Amniotic epithelial cell (primary cell): ENCODE measurements at regions not wholly inside any gene's neighbourhood (a gene's known extent, or its start where the extent isn't known, plus 50 kb on each side); places are given as distances from the start of the nearest gene placed in this dataset.
"Not testable (repeated sequence)": the region's sequence is repeated elsewhere in the genome, so short reads cannot be mapped to it uniquely, and the experiment has no call there.

Experiments used
- DNase-seq: peaks from one replicate; pipeline ENCODE4 v3.0.0-alpha.2; 2010; ENCODE audit warnings: low read depth

DNA sequence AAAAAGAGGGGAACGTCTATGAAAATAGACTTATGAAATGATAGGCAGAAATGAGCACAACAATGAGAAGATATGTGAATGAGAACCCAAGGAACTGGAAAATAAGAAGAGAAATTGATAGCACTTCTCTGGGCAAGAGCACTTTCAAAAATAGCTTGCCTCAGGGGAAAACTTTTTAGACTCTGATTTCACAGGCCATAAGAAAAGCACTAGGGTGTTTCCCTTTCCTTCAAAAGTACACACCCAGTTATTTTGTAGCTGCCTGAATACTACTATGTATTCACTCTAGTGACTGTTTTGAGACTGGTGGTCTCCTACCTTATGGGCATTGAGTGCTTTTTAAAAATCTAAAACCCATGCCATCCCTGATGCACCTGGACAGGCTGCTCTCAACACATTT, 172.3 kb upstream of the SOX6 start:
- no peak for DNase-seq

DNA sequence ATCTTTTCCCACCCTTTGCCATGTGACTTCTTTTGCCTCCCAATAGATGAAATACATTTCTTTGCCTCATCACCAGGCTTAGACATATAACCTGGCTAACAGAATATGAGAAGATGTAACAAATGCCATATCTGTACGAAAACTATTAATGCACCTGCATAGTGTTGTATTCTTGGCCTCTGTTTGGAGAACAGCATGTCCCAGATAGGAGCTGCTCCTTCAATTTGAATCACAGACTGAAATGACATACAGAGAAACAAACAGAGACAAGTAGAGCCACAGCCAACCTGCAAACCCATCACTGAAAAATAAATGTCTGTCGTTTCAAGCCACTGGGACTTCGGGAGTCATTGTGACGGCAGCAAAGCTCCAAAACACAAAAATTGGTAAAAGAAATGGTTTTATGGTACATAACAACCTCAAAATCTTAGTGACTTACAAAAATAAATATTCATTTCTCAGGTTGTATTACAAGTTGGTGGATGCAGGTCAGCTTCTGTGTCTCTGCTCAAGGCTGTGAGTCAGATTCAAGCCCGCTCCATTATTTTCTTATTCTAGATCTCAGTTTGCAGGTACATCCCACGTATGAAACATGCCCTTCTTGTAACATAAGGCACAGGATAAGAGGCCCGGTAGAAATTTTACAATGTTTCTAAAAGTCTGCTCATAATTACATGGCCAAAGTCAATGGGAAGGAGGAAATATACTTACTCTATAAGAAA, 171.3 kb upstream of the SOX6 start:
- DNase-seq: no peak

DNA sequence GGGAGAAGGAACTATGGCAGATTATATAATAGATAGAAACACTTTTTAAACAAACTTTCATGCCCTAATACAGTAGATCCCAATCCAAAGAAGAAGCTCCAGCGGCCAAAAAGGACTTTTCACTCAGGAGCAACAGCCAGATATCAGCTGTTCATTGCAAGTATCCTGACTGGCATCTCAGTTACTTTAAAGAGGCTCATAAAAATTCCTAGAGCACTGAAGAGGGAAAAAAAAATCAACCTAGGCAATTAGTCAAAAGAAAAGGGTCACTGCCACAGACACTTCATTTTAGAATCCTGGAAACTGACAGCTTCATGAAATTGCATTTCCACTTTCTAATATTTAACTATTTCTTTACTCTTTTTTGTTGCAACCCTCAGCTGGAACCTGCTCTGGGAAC, 170.6 kb upstream of the SOX6 start:
- DNase-seq: no peak

DNA sequence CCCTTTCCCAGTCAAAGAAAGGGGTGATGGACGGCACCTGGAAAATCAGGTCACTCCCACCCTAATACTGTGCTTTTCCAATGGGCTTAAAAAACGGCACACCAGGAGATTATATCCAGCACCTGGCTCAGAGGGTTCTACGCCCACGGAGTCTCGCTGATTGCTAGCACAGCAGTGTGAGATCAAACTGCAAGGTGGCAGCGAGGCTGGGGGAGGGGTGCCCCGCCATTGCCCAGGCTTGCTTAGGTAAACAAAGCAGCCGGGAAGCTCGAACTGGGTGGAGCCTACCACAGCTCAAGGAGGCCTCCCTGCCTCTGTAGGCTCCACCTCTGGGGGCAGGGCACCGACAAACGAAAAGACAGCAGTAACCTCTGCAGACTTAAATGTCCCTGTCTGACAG, 164.4 kb upstream of the SOX6 start:
- DNase-seq: not testable (repeated sequence)

DNA sequence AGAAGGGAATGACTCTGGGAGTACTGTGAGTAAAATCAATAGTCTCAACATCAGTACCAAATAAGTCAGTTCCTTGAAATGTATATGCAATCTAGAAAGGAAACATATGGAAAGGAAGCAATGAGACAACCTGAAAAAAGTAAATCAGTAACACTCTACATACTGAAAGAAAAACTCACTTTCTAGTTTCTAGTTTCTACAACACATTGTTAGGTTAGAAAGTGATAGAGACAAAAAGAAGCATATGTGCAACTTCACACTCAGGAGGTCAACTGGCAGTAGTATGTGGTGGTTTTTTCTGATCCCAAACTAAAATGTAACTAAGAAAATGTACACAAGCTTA, 156.5 kb upstream of the SOX6 start:
- DNase-seq: no peak

DNA sequence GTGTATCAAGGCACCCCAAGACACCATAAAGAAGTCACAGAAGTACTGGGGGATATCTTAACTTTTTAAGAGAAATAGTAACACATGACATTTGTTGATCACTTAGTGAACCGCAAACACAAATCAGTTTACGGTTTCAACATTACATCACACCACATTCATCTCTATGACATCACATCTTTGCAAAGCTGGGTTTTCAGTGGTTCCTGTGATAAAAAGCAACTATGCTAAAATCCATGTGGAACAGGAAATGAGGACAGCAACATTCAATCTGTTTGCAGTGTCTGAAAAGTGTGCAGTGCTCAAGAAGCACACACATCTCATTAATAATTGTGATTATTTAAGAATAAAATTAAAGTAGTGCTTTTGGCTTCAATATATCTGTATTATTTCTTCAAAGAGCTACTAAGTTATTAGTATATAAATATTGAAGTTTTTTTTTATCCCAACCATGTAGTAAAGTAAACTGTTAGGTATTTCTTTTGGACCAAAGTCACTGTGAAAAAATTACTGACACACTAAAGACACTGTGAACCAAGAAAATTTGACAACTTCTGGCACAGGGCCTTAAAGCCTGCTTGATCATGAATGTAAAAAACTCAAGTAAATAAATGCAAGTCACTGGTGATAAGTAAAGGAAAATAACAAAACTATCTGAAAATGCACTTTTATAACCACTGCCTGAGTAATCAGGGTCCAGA, 156.0 kb upstream of the SOX6 start:
- DNase-seq: peak; percentile 20

DNA sequence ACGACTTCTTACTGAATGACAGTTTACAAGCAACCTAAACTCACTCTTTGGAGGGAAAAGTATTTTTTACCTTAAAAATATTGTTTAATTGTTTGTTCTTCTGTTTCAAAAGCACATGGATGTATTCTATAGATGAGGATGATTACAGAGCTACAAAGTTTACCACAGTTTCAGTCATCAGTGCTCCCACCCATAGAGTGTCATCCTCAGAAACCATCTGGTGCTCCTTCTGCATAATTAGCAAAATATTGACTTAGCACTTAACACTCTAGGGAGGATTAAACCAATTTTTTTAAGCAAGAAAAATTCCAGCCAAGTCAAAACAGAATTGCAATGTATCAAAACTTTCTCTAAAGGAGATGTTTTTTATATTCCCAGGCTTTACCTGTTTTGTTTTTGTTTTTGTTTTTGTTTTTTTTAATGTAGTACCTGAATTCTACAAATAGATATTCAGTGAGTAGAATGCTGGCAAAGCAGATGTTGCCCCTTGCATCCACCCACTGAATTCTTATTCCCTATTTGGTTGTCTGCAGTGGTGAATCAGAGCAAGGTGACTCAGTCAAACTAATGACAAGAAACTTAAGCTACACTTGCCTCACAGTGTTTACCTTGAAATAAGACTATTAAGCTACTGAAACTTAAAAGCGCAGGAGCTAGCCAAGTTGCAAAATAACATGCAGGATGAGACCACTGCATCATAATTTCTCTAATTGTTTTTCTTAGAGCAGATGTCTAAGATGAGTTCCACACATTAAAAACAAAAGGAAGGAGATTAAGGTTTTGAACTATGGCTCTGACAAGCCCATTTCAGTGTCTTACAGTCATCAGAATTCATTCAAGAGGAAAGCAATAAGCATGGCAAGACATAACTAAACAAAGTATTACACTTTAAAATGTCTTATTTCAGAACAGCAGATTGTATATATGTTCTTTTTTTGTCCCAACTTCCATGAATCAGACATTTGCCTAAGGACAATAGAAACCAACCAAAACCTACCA, 155.1 kb upstream of the SOX6 start:
- peak; percentile 92 for DNase-seq

DNA sequence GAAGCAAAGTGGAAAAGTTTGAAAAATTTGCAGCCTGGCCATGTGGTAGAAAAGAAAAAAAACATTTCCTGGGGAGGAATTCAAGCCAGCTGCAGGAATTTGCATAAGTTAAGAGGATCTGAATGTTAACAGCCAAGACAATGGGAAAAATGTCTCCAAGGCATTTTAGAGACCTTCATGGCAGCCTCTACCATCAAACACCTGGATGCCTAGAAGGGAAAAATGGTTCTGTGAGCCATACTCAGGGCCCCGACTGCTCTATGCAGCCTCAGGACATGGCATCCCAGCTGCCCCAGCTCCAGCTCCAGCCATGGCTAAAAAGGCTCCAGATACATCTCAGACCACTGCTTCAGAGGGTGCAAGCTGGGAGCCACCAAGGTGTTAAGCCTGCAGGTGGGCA, 149.1 kb upstream of the SOX6 start:
- no peak for DNase-seq

DNA sequence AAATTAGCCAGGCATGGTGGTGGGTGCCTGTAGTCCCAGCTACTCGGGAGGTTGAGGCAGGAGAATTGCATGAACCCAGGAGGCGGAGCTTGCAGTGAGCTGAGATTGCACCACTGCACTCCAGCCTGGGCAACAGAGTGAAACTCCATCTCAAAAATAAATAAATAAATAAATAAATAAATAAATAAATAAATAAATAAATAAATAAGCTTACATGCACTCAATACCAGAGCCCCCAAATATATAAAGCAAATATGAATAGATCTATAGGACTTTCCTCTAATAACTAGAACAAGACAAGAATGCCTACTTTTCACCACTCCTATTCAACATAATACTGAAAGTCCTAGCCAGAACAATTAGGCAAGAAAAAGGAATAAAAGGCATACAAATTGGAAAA, 147.5 kb upstream of the SOX6 start:
- DNase-seq: not testable (repeated sequence)

DNA sequence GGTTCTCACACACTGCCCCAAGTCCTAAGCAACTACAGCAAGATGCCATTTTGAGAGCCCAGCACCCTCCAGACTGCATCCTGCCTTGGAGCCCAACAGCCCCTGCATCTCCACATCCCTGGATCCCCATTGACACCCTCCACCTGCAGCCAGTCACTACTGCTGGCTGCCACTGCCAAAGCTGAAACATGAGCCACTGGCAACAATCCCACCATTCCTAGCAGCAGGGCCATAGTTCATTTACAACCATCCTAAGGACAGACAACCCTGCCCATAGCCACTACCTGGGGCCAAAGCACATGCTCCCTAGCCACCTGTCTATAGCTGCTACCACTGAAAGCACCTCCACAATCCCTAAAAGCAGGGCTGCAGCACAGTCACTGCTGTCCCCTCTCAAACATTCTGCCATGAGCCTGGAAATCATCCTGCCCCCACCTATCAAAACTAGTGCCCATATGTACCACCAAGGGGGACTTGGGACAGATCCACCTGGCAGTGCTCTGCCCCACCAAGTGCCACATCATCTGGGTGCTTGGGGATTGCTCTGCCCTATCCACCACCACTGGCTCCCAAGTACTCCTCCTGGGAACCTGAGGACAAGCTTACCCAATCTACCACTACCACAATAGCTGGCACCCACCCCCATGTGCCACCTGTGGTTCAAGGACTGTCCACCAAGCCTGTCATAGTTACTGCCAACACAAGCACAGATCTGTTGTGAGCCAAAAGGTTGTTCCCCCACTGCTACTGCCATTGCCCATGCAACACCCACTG, 138.8 kb upstream of the SOX6 start:
- DNase-seq: no peak

DNA sequence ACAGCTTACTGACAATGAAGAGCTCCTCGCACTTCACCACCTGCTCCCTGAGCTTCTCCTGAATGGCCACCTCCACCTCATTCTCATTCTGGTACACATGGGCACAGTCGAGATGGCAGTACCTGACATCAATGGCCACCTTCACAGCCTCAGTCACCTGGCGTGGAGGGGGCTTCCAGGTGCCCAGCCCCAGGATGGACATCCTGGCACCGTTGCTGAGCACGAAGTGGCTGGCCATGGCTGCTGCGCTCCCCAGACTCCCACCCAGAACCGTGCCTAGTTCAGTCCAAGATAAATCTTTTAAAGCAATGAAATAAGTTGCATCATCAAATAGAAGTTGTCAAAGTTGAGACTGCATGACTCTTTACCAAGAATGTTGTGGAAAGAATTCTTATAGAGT, 128.1 kb upstream of the SOX6 start:
- DNase-seq: no peak

DNA sequence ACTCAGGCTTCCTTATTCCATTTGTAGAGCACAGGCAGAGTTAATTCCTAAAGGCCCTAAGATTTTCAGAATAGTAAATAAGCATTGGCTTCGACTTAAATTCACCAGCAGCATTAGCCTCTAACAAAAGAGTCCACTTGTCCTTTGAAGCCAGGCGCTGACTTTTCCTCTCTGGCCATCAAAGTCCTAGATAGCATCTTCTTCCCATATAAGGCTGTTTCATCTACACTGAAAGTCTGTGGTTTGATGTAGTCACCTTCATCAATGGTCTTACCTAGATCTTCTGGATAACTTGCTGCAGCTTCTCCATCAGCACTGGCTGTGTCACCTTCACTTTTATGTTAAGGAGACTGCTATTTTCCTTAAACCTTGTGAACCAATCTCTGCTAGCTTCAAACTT, 118.3 kb upstream of the SOX6 start:
- no peak for DNase-seq

DNA sequence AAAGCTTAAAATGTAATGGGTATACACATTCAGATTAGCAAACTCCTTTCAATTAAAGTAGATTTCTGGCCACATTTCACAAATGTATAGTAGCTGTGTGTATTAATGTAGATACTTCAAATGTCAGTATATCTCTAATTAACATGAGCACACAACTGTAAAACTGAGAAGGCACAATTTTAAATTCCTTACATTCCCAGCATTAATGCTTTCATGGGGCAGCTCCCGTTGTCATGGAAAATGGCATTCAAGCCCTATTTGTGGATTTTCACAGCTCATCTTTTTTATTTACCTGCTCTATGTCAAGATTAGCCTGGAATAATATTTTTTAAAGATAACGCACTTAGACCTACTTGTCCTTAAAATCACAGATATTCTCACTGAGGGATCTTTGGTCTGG, 113.6 kb upstream of the SOX6 start:
- DNase-seq: no peak

DNA sequence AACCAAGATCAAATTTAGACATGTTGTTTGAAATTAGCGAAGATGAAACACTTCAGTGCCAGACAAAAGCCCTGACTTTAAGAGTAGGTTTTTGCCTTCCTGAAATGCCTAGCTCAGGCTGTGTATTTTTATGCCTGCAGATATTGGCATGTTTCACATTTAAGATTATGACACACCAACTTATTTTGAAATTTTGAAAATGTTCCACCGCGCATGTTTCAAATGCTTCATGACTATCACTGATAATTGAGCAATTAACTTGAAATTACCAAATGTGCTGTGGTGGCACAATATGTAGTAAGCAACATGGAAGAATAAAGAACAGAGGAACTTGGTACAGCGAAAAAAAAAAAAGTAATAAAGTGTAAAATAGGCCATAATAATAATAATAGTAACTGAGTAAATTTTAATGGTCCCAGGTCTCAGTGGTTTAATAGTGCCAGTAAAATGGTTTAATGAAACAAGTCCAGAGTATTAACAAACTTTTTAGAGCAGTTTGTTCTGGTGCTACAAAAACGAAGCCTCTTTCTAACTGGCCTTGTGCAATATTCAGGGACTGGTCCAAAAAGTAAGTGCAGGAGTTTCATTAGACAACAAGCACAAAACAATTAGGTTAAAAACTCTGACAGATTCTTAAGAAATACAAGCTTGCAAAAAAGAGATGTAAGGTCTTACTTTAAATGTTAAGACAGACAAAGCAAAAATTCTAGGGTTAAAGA, 112.5 kb upstream of the SOX6 start:
- DNase-seq: peak; percentile 50

DNA sequence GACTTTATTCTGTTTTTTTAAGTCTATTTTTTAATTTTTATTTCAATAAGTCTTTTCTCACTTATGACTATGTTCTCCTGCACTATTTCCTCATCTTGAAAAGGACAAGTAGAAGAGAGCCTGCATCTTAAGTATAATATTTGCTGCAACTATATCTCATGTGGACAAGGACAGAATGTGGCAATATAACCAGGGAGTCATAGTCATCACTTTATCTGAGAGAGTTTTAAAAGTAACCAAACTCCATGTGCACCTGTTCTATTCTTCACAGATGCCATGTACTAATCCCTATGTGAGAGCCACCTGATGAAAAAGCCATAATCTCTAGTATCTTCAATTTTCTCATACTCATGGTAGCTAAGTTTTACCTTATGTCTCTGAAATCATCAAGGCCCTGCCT, 104.2 kb upstream of the SOX6 start:
- DNase-seq: no peak

DNA sequence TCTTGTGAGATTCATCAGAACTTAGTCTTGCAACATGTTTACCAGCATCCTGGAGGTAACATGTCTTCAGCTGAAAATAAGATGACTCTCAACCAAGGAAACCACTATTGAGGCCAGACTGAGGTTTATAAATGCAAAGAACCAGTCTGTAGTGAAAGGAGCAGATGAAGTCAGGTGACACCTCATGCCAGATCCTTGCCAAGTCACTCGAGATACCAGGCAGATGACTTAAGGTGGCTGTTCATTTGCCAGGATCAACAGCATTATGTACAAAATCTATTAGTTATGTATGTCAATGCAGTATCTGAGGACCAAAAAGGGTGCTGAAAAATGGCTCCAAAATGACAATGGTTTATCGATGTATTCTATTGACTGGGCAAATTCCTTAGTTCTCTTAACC, 100.0 kb upstream of the SOX6 start:
- no peak for DNase-seq

DNA sequence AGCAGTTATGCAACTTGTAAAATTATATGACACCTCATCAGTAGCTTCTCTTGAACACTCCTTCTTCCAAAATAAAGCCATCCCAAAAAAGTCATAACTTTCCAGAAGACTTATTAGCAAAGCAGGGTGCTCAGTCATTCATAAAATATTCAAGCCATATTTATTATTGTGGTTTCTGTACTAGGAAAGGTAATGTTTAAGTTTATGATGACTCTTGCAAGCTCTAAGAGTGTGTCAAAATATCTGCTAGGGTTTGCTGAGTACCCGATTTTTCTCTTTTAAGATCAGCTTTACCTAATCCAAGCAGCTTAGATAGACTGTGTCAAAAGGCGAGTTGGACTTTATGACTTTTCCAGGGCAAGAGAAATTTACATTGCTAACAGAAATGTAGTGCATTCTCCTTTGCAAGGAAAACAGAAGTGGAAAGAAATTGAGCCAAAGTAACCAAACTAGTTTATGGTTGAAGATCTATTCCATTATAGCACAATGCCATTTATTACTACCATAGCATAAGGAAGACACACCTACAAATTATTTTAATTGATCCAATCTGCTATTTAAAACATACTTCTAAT, 98.0 kb upstream of the SOX6 start:
- no peak for DNase-seq

DNA sequence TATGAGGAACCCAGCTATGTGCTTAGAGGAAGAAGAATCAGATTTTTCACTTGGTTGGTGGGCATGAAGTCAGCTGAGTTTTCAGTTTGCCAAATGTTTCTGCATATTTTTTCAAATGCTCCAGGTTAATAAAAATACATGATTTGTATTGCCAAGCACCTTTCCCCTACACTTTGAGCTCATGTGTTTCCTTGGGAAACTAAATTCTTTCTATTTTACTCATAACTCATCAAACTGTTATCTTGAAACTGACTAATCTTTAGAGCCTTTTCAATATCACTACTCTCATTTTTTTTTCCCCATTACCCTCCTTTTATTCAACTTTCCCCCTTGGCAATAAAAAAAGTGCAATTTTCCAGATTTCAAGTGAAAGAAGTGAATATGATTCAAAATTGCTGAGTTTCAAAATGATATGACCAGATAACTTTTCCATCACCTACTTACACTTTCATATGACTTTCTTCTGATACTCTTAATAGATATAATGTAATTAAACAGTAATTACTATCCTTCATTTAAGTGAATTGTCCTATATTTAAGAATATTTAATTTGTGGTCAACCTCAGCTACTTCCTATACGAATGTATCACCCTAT, 91.9 kb upstream of the SOX6 start:
- DNase-seq: no peak

DNA sequence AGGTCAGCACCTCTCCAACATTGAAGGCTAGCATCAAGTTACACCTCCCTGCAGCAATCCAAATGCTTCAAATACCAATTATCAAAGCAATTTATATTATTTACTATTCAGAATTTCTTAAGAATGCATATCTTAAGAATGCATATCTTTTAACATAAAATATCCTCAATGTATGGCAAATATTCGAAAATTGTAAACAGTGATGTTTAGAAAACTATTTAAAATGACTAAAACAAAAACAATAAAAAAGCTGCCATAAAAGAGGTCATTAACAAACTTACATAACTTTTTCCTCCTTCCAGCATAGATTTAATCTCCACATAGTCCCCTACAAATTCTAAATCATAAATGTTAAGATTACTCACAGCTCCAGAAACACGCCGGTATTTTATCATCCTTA, 85.1 kb upstream of the SOX6 start:
- DNase-seq: no peak

DNA sequence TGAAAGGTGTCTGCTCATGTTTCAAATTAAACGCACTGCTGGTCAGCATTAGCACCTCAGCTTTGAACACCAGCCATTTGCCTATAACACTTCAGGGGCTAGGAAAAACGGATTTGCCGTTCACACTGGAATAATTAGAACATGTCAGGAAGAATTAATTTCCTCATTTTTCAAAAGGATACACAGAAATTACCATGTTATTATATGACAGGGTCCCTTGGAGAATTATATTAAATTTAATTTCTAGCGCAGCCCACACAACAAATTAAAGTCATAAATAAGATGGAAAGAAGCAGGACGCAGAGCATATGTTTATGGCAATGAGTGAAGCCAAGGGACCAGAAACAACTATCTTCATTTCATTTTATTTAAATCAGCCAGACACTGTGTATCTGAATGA, 83.8 kb upstream of the SOX6 start:
- no peak for DNase-seq

DNA sequence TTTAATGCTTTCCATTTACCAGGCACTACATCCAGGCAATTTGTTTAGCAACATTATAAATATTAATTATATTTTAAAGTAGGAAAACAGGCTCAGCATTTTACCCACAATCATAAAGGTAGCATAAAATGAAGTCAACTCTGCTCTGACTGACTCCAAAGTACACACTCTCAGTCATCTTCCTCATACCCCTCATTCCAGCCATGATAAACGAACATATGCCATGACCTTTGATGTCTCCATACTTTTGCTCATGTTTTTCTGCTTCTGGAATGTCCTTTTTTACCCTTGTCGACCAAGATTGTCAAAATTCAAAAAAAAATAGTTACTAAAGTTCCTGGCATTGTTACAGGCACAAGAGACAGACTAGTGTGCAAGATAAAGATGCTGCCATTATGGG, 77.7 kb upstream of the SOX6 start:
- DNase-seq: no peak
